PC-9 (cell line): ENCODE measurements at regions not wholly inside any gene's neighbourhood (a gene's known extent, or its start where the extent isn't known, plus 50 kb on each side); places are given as distances from the start of the nearest gene placed in this dataset.

ENCODE experiments used
- BruUV-seq: library from RNA; stranded (reverse); fragments of 400-500 nt; replicated peaks from 2 replicates; lab custom pipeline; 2021; lab: Mats Ljungman, UMichigan
- CTCF ChIA-PET: fragments of 300-600 bp; sonication (Branson Sonifier 250); formaldehyde crosslinking; loops from one replicate; lab custom pipeline; 2022; ENCODE audit warnings: antibody characterized with exemption; lab: Charles Lee
- POLR2A ChIA-PET: fragments of 300-600 bp; sonication (Branson Sonifier 250); formaldehyde crosslinking; loops from one replicate; lab custom pipeline; 2022; ENCODE audit warnings: antibody characterized with exemption; ENCODE audit not compliant: unreplicated experiment; lab: Charles Lee
- DNase-seq, 2 experiments: peaks; one replicate each; pipeline versions ENCODE4 v3.0.0 to v3.0.0-alpha.2; 2015 to 2022; ENCODE audit warnings: mixed read lengths in 1 of 2
- H2AFZ ChIP-seq: fragments of 200-600 bp; sonication (generic); 2 replicates; pipeline ENCODE4 v1.8.1; 2017; ENCODE audit warnings: antibody characterized with exemption
- H3F3A ChIP-seq: fragments of 200-600 bp; sonication (generic); 2 replicates; pipeline ENCODE4 v1.8.1; 2017; ENCODE audit warnings: antibody characterized with exemption, mild to moderate bottlenecking, low read depth; ENCODE audit not compliant: insufficient read depth
- H3K27ac ChIP-seq: fragments of 200-600 bp; sonication (generic); 2 replicates; pipeline ENCODE4 v1.6.1; 2016; ENCODE audit warnings: mixed run types
- H3K27me3 ChIP-seq: fragments of 200-600 bp; sonication (generic); 2 replicates; pipeline ENCODE4 v1.6.1; 2016; ENCODE audit warnings: low read depth, mixed run types; ENCODE audit not compliant: insufficient read depth
- H3K36me3 ChIP-seq: fragments of 200-600 bp; sonication (generic); 2 replicates; pipeline ENCODE4 v1.6.1; 2016; ENCODE audit warnings: low read depth, mixed run types
- H3K4me1 ChIP-seq: fragments of 200-600 bp; sonication (generic); replicated peaks from 2 replicates; pipeline ENCODE4 v1.6.1; 2016; ENCODE audit warnings: mixed run types; ENCODE audit not compliant: insufficient read depth
- H3K4me2 ChIP-seq: fragments of 200-600 bp; sonication (generic); 2 replicates; pipeline ENCODE4 v1.6.1; 2017; ENCODE audit warnings: mixed run types
- H3K4me3 ChIP-seq: fragments of 200-600 bp; sonication (generic); 2 replicates; pipeline ENCODE4 v1.6.1; 2016; ENCODE audit warnings: mixed run types
- H3K79me2 ChIP-seq: fragments of 200-600 bp; sonication (generic); 2 replicates; pipeline ENCODE4 v1.6.1; 2017; ENCODE audit warnings: low read depth, mixed run types
- H3K9me2 ChIP-seq: fragments of 200-600 bp; sonication (generic); 2 replicates; pipeline ENCODE4 v1.8.1; 2017; ENCODE audit warnings: mild to moderate bottlenecking; ENCODE audit not compliant: insufficient read depth
- H3K9me3 ChIP-seq: fragments of 200-600 bp; sonication (generic); 2 replicates; pipeline ENCODE4 v1.8.1; 2016; ENCODE audit warnings: low read depth; ENCODE audit not compliant: insufficient read depth
- H4K20me1 ChIP-seq: fragments of 200-600 bp; sonication (generic); 2 replicates; pipeline ENCODE4 v1.8.1; 2017; ENCODE audit not compliant: insufficient read depth
- CTCF ChIP-seq: fragments of 200-600 bp; sonication (generic); conservative IDR thresholded peaks from 2 replicates; pipeline ENCODE4 v1.6.1; 2017; ENCODE audit warnings: mixed run types, antibody characterized with exemption, mild to moderate bottlenecking, moderate library complexity
- EZH2 ChIP-seq: fragments of 200-600 bp; sonication (generic); IDR thresholded peaks from 2 replicates; pipeline ENCODE4 v1.8.0; 2017; ENCODE audit warnings: antibody characterized with exemption, low read depth
- intact Hi-C: fragments of 100-400 bp; cut with micrococcal nuclease; formaldehyde crosslinking; loops from one replicate; pipeline ENCODE4 v1.10.0; 2022; ENCODE audit not compliant: unreplicated experiment

- H3K27ac ChIP-seq = peak overlapping the region; percentile 83
- ChIA-PET CTCF (interaction anchor here (0.5 kb wide), 1 partner anchor 119 kb away, joined by 3 read pairs; no protein-coding TSS in a partner anchor), POLR2A (no interaction called here)
- no TSS peak for BruUV-seq
- H3K27me3 ChIP-seq = no peaks in the 10 kb centered on the region
- H3K9me2 ChIP-seq = no peaks in the 10 kb centered on the region
- H3K4me2 ChIP-seq = peak overlapping the region; percentile 41
- intact Hi-C loops = no loop called here
- no peaks in the 10 kb centered on the region for H3K36me3 ChIP-seq
- H2AFZ ChIP-seq = no peak overlapping the region
- H3K4me1 ChIP-seq = peaks cover 27% of the 10 kb centered on the region
- TF ChIP-seq EZH2 (no peak), CTCF (no peak)
- no peaks in the 10 kb centered on the region for H3K79me2 ChIP-seq
- H4K20me1 ChIP-seq = no peaks in the 10 kb centered on the region
- H3K9me3 ChIP-seq = peaks cover 7% of the 10 kb centered on the region
- H3K4me3 ChIP-seq = no peak overlapping the region
- peak; percentile 29 to 76 for DNase-seq
- H3F3A ChIP-seq = peaks cover 15% of the 10 kb centered on the region; the same call in 1 of the 2 replicates
Observed at GRCh38 chr5:73327908-73328455, 120.6 kb downstream of the FOXD1 start.

- Histone ChIP-seq H3K27me3 (no peaks in the 10 kb centered on the region), H4K20me1 (no peaks in the 10 kb centered on the region), H3K4me1 (peaks cover 49% of the 10 kb centered on the region), H2AFZ (no peak overlapping the region), H3K36me3 (no peaks in the 10 kb centered on the region), H3K4me2 (no peak overlapping the region), H3K9me3 (peaks cover 4% of the 10 kb centered on the region), H3K27ac (no peak overlapping the region), H3K4me3 (no peak overlapping the region), H3K79me2 (no peaks in the 10 kb centered on the region), H3K9me2 (no peaks in the 10 kb centered on the region), H3F3A (peaks cover 33% of the 10 kb centered on the region)
- CTCF ChIA-PET = no interaction called here
- POLR2A ChIA-PET = no interaction called here
- BruUV-seq = no TSS peak
- intact Hi-C loops = no loop called here
- TF ChIP-seq CTCF (no peak), EZH2 (no peak)
- DNase-seq = no peak
Observed at GRCh38 chr5:73325546-73325945, 123.0 kb downstream of the FOXD1 start.

GRCh38 chr5:73323466-73323865 is 125.1 kb downstream of the FOXD1 start:
- H2AFZ ChIP-seq = no peak overlapping the region
- BruUV-seq = no TSS peak
- H3K4me3 ChIP-seq = no peak overlapping the region
- no peaks in the 10 kb centered on the region for H3K36me3 ChIP-seq
- no peak overlapping the region for H3K4me2 ChIP-seq
- H3K9me2 ChIP-seq = no peaks in the 10 kb centered on the region
- intact Hi-C loops = loop anchor here (2.0 kb wide), 1 partner anchor 47 kb away; no protein-coding TSS in a partner anchor
- peaks cover 31% of the 10 kb centered on the region for H3F3A ChIP-seq
- no peaks in the 10 kb centered on the region for H3K79me2 ChIP-seq
- ChIA-PET POLR2A (no interaction called here), CTCF (interaction anchor here (0.6 kb wide), 1 partner anchor 107 kb away, joined by 3 read pairs; no protein-coding TSS in a partner anchor)
- H3K27ac ChIP-seq = 0 out of 2 replicates have a peak overlapping the region, but pooled peaks have one; percentile 90
- peaks cover 3% of the 10 kb centered on the region; the same call in 1 of the 2 replicates for H3K9me3 ChIP-seq
- H3K4me1 ChIP-seq = peaks cover 53% of the 10 kb centered on the region
- no peaks in the 10 kb centered on the region for H4K20me1 ChIP-seq
- DNase-seq = no peak
- TF ChIP-seq CTCF (no peak), EZH2 (no peak)
- no peaks in the 10 kb centered on the region for H3K27me3 ChIP-seq
